ENCODE measurements at regions not wholly inside any gene's neighbourhood (a gene's known extent, or its start where the extent isn't known, plus 50 kb on each side); places are given as distances from the start of the nearest gene placed in this dataset.
"Not testable (repeated sequence)": the region's sequence is repeated elsewhere in the genome, so short reads cannot be mapped to it uniquely, and the experiment has no call there.

DNA sequence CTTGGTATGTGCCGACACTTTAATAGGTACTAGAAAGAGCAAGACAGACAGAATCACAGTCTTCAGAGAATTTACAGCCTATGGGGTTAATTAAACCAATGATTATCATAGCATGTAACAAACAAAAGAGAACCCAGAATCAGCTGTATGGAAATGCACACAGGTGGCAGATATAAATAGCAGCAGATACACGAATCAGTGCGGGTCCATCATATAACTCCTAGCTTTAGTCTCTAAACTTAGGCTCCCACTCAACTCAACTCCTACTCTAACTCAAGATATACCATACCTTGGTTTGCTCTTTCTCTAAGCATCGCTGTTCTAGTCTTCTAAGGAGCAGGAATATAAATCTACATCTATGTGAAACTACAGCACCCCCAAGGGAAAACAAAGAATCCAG lies 132.0 kb upstream of the NBPF26 start:
- H3K9me3 Mint-ChIP-seq, H3K36me3 Mint-ChIP-seq, H3K27ac Mint-ChIP-seq, H3K4me3 Mint-ChIP-seq, H3K27me3 Mint-ChIP-seq, H3K4me1 Mint-ChIP-seq: not testable (repeated sequence)

DNA sequence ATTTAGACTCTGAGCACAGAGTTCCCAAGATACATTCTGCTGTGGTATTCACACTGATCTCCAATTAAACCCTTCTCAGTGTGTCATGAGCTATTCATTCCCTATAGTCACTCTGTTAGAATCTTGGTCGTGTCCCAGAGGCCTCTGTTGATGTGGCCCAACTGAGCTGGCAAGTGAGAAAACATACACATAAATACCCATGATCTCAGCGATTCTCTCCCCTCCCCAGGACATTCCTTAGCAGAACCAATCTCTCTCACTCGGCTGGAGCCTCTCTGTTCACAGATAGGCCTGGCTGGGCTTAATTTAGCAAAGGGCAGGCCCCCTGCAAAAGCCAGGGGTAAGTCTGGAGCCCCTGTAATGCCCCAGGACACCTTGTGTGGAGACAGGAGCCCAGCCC lies 130.8 kb upstream of the NBPF26 start:
- not testable (repeated sequence) for H3K4me3 Mint-ChIP-seq, H3K9me3 Mint-ChIP-seq, H3K36me3 Mint-ChIP-seq, H3K4me1 Mint-ChIP-seq, H3K27me3 Mint-ChIP-seq, H3K27ac Mint-ChIP-seq

DNA sequence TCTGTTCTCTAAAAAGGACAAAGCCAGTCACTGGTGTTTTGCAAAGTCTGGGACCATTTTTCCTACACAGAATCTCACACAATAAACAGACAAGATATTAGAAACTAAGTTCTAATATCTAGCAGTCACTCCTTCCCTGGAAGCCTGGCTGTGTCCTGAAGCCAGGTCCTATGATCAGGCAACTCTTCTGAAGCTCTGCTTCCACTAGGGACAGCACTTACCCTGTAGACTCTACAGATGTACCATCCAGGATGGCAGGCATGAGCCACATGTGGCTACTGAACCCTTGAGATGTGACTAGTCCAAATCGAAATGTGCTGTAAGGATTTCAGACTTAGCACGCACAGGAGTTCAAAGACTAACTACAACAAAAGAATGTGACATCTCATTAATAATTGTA lies 130.1 kb upstream of the NBPF26 start:
- not testable (repeated sequence) for H3K4me3 Mint-ChIP-seq, H3K27me3 Mint-ChIP-seq, H3K27ac Mint-ChIP-seq, H3K36me3 Mint-ChIP-seq, H3K4me1 Mint-ChIP-seq, H3K9me3 Mint-ChIP-seq

DNA sequence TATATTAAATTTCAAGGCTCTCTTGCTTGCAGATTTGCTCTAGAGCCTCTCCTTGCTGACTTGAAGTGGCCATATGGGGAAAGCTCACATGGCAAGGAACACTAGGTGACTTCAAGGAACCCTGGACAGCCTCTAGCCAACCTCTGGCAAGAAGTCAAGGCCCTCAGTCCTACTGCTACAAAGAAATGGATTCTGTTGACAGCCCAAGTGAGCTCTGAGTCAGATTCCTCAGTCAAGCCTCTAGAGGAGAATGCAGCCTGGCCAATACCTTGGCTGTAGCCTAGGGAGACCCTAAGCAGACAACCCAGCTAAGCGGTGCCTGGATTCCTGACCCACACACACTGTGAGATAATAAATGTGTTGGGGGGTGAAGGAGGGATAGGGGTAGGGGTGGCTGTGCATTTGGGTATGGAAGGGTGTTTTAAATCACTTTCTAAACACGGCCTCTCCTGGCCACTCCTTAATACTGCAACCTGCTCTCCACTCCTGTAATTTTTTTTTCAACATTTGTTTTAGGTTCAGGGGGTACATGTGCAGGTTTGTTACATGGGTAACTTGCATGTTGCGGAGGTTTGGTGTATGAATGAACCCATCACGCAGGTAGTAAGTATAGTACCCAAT lies 125.3 kb upstream of the NBPF26 start:
- H3K36me3 Mint-ChIP-seq, H3K27me3 Mint-ChIP-seq, H3K4me3 Mint-ChIP-seq, H3K27ac Mint-ChIP-seq, H3K9me3 Mint-ChIP-seq, H3K4me1 Mint-ChIP-seq: not testable (repeated sequence)

DNA sequence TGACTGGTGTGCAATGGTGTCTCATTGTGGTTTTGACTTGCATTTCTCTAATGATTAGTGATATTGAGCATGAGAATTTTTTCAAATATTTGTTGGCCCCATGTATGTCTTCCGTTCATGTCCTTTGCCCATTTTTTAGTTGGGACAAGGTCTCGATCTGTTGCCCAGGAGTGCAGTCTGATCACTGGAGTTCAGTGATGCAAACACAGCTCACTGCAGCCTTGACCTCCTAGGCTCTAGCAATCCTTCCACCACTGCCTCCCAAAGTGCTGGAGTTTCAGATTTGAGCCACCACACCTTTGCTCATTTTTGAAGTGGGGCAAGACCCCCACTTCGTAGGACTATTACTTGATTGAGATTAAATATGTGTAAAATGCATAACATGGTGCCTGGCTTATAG lies 124.2 kb upstream of the NBPF26 start:
- H3K9me3 Mint-ChIP-seq, H3K36me3 Mint-ChIP-seq, H3K27me3 Mint-ChIP-seq, H3K4me3 Mint-ChIP-seq, H3K27ac Mint-ChIP-seq, H3K4me1 Mint-ChIP-seq: not testable (repeated sequence)

DNA sequence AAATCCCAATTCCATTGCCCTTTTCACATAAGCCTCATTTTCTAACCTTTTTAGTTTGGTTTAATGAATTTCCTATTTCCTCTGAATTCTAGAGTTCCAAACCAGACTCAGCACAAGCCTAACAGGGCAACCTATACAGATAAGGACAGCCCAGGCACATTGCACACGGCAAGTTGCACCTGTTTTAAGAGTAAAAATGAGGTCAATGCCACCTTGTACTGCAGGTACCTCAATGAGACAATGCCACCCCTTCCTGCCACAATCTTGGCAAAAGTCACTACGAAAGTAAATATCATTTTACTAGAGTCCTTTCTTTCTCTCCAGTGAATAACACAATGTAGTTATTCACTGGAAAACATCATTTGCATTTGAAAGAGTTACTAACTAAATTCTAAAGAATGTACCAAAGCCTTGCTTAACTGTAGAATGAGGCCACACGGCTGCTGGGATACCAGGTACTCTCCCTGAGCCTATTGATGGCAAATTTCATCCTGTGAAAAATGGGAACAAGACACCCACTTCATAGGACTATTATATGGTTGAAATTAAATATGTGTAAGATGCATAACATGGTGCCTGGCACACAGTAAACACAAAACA lies 123.2 kb upstream of the NBPF26 start:
- not testable (repeated sequence) for H3K9me3 Mint-ChIP-seq, H3K36me3 Mint-ChIP-seq, H3K27me3 Mint-ChIP-seq, H3K27ac Mint-ChIP-seq, H3K4me1 Mint-ChIP-seq, H3K4me3 Mint-ChIP-seq

DNA sequence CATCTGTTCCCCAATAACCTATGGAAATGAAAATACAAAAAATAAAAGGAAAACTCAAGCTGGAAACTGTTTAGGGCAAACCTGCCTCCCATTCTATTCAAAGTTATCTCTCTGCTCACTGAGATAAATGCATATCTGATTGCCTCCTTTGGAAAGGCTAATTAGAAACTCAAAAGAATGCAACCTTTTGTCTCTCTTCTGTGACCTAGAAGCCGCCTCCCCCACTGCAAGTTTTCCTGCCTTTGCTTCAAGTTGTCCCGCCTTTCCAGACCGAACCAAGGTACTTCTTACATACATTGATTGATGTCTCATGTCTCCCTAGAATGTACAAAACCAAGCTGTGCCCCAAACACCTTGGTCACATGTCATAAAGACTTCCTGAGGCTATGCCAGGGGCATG lies 115.9 kb upstream of the NBPF26 start:
- H3K27ac Mint-ChIP-seq, H3K9me3 Mint-ChIP-seq, H3K4me3 Mint-ChIP-seq, H3K4me1 Mint-ChIP-seq, H3K36me3 Mint-ChIP-seq, H3K27me3 Mint-ChIP-seq: not testable (repeated sequence)

DNA sequence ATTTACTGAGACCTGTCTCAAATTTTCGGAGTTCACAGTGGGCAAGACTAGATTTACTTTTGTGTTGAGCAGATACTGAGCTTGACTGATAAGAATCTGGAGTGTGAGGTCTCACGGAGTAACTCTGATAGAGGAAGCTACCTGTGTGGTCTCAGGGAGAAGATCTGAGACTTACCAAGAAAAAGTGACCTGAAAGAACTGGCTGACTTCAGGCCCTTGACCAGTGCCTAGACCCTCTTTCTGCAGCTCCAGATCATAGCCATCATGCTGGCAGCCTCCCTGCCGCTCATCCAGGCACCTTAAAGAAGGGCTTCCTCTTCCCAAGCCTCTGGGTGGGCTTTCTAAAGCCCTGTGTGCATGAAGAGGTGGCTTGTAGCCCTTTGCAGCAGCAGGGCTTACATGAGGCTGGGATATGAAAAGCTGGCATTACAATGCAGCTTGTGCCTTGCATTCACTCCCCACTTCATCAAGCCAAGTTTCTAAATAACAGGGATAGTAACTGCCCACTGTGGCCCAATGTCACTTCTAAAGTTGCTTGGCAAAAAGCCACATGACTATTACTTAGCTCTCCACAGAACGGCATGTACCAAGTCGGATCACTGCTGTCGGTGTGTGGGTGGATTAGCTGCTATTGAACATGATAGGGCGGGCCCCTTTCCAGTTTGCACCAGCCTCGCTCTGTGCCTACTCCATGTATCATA lies 115.3 kb upstream of the NBPF26 start:
- not testable (repeated sequence) for H3K27ac Mint-ChIP-seq, H3K9me3 Mint-ChIP-seq, H3K4me3 Mint-ChIP-seq, H3K27me3 Mint-ChIP-seq, H3K36me3 Mint-ChIP-seq, H3K4me1 Mint-ChIP-seq

DNA sequence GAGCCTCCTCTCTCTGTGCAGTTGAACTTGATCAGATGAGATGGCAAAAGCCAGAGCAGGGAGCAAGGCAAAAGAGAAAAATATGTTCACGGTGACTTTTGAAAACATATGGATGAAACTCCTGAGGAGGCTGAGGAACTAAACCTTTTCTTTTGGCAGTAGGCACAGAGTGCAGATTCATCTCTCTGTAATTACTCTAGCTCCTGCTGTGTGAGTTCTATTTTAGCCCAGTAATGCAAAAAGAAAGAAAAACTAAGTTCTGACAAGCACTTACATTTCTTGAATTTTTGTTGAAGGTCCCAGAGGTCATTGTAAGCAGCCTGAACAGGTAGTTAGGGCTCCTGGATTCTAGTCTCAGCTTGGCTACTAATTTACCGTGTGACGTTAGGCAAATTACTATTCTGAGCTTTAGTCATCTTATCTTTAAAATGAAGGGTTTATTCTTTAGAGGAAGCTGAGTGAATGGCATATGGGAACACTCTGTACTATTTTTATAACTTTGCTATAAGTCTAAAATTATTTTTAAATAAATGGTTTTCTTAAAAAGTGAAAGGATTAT lies 114.7 kb upstream of the NBPF26 start:
- not testable (repeated sequence) for H3K36me3 Mint-ChIP-seq, H3K4me3 Mint-ChIP-seq, H3K27ac Mint-ChIP-seq, H3K27me3 Mint-ChIP-seq, H3K9me3 Mint-ChIP-seq, H3K4me1 Mint-ChIP-seq

DNA sequence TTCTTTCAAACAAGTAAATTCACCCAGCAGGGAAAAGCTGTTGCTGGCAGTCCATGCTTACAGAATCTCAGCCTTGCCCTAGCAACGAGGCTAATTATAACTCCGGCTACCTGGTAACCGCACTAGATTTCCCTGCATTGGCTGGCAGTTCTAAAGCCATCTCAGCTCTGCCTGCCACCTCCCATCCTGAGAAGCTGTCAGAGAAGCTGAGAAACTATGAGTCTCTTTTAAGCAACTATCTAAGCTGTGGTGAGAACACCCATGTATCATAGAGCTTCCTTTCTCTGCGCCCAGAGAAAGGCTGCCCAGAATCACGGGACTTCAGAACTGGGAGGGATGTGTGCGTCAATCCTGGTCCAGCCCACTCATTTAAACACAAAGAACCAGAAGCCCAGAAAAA lies 113.9 kb upstream of the NBPF26 start:
- H3K9me3 Mint-ChIP-seq, H3K4me1 Mint-ChIP-seq, H3K36me3 Mint-ChIP-seq, H3K27ac Mint-ChIP-seq, H3K4me3 Mint-ChIP-seq, H3K27me3 Mint-ChIP-seq: not testable (repeated sequence)

DNA sequence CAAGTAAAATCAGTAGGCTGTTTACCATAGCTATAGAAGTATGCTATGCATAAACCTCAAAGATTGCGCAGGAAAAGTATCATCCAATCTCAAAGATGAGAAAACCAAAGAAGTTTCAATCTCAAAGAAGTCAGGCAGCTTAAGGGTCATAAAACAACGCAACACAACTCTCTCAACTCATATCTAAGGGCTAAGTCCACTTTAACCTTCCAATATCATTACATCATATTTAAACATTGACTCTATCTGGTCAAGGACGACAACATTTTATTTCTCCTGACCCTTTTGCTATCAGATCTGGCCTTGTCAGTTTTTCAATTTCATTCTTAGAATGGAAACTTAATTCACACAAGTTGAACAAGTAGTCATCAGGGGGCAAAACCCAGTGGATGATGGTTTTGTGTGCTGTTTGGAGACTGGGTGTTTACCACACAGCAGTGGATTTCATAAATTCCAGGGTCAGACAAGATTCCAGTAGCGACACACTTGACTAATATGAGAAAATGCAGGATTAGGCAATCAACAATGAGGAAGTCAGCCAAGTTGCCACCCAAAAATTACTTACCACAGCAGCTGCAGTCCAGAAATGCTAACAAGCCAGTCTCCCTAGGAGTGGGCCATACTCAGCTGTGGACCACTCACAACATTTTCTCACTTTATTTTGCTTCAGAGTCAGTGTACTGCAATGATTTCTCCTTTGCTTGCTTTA lies 108.7 kb upstream of the NBPF26 start:
- H3K4me1 Mint-ChIP-seq, H3K36me3 Mint-ChIP-seq, H3K27ac Mint-ChIP-seq, H3K4me3 Mint-ChIP-seq, H3K9me3 Mint-ChIP-seq, H3K27me3 Mint-ChIP-seq: not testable (repeated sequence)

DNA sequence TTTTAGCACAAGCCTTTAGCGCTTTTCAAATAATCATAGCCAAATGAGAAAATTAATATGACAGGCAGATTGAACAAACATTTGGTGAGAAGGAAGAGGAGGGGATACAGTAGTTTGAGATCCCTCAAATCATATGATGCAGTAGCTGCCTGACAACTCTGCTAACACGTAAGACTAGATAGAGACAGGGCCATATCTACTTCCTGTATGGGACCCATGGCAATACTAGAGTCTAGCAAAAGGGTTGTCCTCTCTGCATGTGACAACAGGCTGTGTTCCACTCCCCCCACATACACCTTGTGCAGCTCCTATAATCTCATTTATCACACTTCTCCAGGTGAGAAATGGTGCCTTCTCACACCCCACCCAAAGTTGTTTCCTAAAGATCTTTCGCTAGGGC lies 106.3 kb upstream of the NBPF26 start:
- not testable (repeated sequence) for H3K9me3 Mint-ChIP-seq, H3K4me3 Mint-ChIP-seq, H3K36me3 Mint-ChIP-seq, H3K27ac Mint-ChIP-seq, H3K27me3 Mint-ChIP-seq, H3K4me1 Mint-ChIP-seq

DNA sequence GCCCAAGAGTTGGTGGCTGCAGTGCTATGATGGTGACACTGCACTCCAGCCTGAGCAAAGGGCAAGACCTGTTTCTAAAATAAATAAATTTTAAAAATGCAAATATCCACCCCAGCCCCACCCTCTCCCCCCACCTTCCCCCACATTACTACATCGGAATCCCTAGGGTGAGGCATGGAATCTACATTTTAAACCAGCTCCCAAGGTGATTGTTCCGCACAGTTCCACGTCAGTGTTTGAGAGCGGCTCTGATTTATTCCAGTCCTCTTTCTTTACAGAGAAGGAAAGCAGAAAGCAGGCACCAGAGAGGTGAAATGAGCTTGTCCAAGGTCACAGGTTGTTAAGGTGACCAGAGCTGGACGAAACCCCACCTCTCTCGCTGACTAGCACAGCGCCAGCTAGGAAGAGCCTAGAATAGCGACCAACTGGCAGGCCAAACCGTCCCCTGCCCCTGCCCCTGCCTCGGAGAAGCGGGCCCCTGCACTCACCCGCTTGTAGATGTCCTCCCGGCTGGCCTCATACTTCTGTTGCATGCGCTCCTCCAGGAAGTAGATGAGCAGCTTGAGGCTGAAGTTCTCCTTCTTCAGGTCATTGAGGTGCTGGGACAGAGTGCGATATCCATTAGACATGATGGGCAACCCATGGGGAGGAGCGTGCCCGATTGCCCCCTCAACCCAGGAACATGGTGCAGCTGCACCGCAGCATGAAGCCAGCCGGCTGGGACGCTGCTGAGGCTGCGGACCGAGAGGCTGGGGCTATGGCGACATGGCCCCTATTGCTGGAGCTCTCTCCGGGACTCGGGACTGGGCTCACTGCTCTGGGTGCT lies 103.7 kb upstream of the NBPF26 start:
- H3K9me3 Mint-ChIP-seq, H3K4me3 Mint-ChIP-seq, H3K27me3 Mint-ChIP-seq, H3K4me1 Mint-ChIP-seq, H3K27ac Mint-ChIP-seq, H3K36me3 Mint-ChIP-seq: not testable (repeated sequence)

DNA sequence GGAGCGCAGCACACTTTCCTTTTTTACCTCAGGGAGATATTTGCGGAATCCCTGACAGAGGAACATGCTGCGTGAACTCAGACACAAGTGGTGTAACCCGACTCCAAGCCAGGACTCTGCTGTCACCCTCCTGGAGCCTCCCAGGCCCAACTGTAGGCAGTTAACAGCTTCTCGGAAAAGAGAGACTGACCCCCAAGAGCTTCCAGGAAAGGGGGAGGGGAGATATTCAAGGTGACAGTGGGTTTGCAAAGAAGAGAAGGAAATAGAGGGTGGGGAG lies 103.1 kb upstream of the NBPF26 start:
- H3K27ac Mint-ChIP-seq, H3K4me1 Mint-ChIP-seq, H3K9me3 Mint-ChIP-seq, H3K4me3 Mint-ChIP-seq, H3K36me3 Mint-ChIP-seq, H3K27me3 Mint-ChIP-seq: not testable (repeated sequence)

DNA sequence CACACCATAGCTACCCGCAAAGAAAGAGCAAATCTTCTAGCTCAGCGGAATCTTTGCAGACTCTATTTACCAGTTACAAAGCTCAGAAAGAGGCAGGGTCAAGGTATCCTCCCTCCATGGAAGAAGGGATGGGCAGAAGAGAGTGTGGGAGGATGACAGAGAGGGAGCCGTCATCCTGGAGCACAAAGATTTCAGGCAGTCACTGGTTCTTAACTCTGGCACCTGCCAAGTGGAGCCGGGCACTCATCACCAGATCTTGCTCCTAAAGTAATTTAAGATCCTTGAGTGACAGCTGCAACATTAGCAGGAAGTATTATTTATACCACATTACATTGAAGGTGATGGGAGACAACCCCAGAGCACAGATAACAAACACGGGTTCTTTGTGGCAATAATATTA lies 102.5 kb upstream of the NBPF26 start:
- H3K4me3 Mint-ChIP-seq, H3K27me3 Mint-ChIP-seq, H3K4me1 Mint-ChIP-seq, H3K36me3 Mint-ChIP-seq, H3K27ac Mint-ChIP-seq, H3K9me3 Mint-ChIP-seq: not testable (repeated sequence)

DNA sequence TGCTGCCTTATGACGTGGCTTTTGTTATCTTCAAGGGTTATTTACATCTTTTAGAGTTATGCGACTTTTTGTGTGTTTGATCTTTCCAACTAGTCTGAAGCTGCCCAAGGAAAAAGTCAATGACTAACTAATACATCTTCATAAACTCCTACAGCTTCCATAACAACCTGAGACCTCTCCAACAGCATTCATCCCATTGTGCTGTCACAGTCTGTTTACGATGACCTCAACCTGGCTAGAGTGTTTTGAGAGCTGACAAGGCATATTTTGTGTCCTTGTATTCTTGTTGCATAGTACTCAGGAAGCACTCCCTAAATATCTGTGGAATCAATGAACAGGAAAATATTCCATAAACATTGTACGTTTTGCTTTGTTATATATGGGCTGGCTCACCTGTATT lies 100.2 kb upstream of the NBPF26 start:
- H3K4me3 Mint-ChIP-seq, H3K9me3 Mint-ChIP-seq, H3K4me1 Mint-ChIP-seq, H3K27ac Mint-ChIP-seq, H3K27me3 Mint-ChIP-seq, H3K36me3 Mint-ChIP-seq: not testable (repeated sequence)
